IMR-90 (cell line): ENCODE measurements at regions not wholly inside any gene's neighbourhood (a gene's known extent, or its start where the extent isn't known, plus 50 kb on each side); places are given as distances from the start of the nearest gene placed in this dataset.
"Not testable (repeated sequence)": the region's sequence is repeated elsewhere in the genome, so short reads cannot be mapped to it uniquely, and the experiment has no call there.

ENCODE experiments used
- ATAC-seq: fragments of 200-7000 bp; cut with Tn5 transposase; 2 replicates; pipeline ENCODE4 v1.9.1; 2020; ENCODE audit warnings: low read depth, mild to moderate bottlenecking, moderate library complexity
- BruUV-seq: library from RNA; stranded (reverse); fragments of 400-500 nt; replicated peaks from 2 replicates; lab custom pipeline; 2021; lab: Mats Ljungman, UMichigan
- CTCF ChIA-PET: fragments of 300-600 bp; formaldehyde crosslinking; extraction: SDS; loops from one replicate; lab custom pipeline; 2021; ENCODE audit warnings: antibody characterized with exemption; lab: Yijun Ruan, JAX
- POLR2A ChIA-PET: fragments of 300-600 bp; sonication (Branson Sonifier 250); formaldehyde crosslinking; loops from one replicate; lab custom pipeline; 2022; ENCODE audit warnings: antibody characterized with exemption; ENCODE audit not compliant: unreplicated experiment; lab: Charles Lee
- DNase-seq: peaks from one replicate; pipeline ENCODE4 v3.0.0; 2013
- H2AFZ ChIP-seq: replicated peaks from 2 replicates; pipeline ENCODE3; 2013; ENCODE audit warnings: low read length, mild to moderate bottlenecking; ENCODE audit not compliant: poor library complexity
- H2AK5ac ChIP-seq: 2 replicates; pipeline ENCODE4 v1.6.1; 2013; ENCODE audit warnings: low read depth, low read length, inconsistent platforms
- H2AK9ac ChIP-seq: replicated peaks from 2 replicates; pipeline ENCODE3; 2013; ENCODE audit warnings: mild to moderate bottlenecking, low read depth, low read length, moderate library complexity; ENCODE audit not compliant: poor library complexity
- H2BK120ac ChIP-seq: 2 replicates; pipeline ENCODE4 v1.6.1; 2013; ENCODE audit warnings: low read depth, low read length, inconsistent platforms
- H2BK15ac ChIP-seq: 3 replicates; pipeline ENCODE4 v1.6.1; 2013; ENCODE audit warnings: low read depth, low read length, inconsistent platforms
- H2BK20ac ChIP-seq: 2 replicates; pipeline ENCODE4 v1.6.1; 2013; ENCODE audit warnings: low read depth, mild to moderate bottlenecking, inconsistent platforms, low read length, moderate library complexity
- H2BK5ac ChIP-seq: 2 replicates; pipeline ENCODE4 v1.6.1; 2013; ENCODE audit warnings: mild to moderate bottlenecking, low read depth, low read length, inconsistent platforms; ENCODE audit not compliant: poor library complexity, severe bottlenecking
- H3K14ac ChIP-seq: replicated peaks from 2 replicates; pipeline ENCODE4 v1.6.1; 2013; ENCODE audit warnings: low read depth, low read length, inconsistent platforms
- H3K18ac ChIP-seq: 2 replicates; pipeline ENCODE4 v1.6.1; 2013; ENCODE audit warnings: low read depth, low read length, control low read depth
- H3K23ac ChIP-seq: 2 replicates; pipeline ENCODE4 v1.6.1; 2013; ENCODE audit warnings: low read depth, low read length, inconsistent platforms
- H3K27ac ChIP-seq: 2 replicates; pipeline ENCODE4 v1.5.1; 2013; ENCODE audit warnings: mild to moderate bottlenecking, control low read depth, low read length; ENCODE audit not compliant: insufficient read depth
- H3K27me3 ChIP-seq: 2 replicates; pipeline ENCODE4 v1.6.1; 2013; ENCODE audit warnings: low read length; ENCODE audit not compliant: control insufficient read depth, insufficient read depth
- H3K36me3 ChIP-seq: 2 replicates; pipeline ENCODE4 v1.6.1; 2013; ENCODE audit warnings: low read length, mixed read lengths; ENCODE audit not compliant: control insufficient read depth, insufficient read depth
- H3K4ac ChIP-seq: 2 replicates; pipeline ENCODE4 v1.6.1; 2013; ENCODE audit warnings: low read depth, low read length, inconsistent platforms
- H3K4me1 ChIP-seq: 2 replicates; pipeline ENCODE4 v1.6.1; 2013; ENCODE audit warnings: low read length, mixed read lengths; ENCODE audit not compliant: control insufficient read depth, insufficient read depth
- H3K4me2 ChIP-seq: 2 replicates; pipeline ENCODE4 v1.6.1; 2013; ENCODE audit warnings: low read depth, mild to moderate bottlenecking, control low read depth, low read length, moderate library complexity
- H3K4me3 ChIP-seq: 2 replicates; pipeline ENCODE4 v1.5.1; 2013; ENCODE audit warnings: low read depth, mild to moderate bottlenecking, control low read depth, low read length, moderate library complexity; ENCODE audit not compliant: insufficient read depth
- H3K56ac ChIP-seq: 2 replicates; pipeline ENCODE4 v1.6.1; 2013; ENCODE audit warnings: low read length, inconsistent platforms; ENCODE audit not compliant: insufficient read depth; ENCODE audit errors: extremely low read depth
- H3K79me1 ChIP-seq, 2 experiments: 2 replicates each; pipeline ENCODE4 v1.6.1; 2013; ENCODE audit warnings: low read length in 2 of 2, inconsistent platforms in 1 of 2, low read depth in 1 of 2
- H3K9ac ChIP-seq: 2 replicates; pipeline ENCODE4 v1.6.1; 2013; ENCODE audit warnings: low read depth, low read length, control low read depth
- H3K9me1 ChIP-seq: 2 replicates; pipeline ENCODE4 v1.6.1; 2013; ENCODE audit warnings: low read length, inconsistent platforms; ENCODE audit not compliant: insufficient read depth
- H3K9me3 ChIP-seq: 2 replicates; pipeline ENCODE4 v1.6.1; 2013; ENCODE audit warnings: low read length; ENCODE audit not compliant: control insufficient read depth, insufficient read depth
- H4K20me1 ChIP-seq: 2 replicates; pipeline ENCODE4 v1.6.1; 2013; ENCODE audit warnings: low read length, inconsistent platforms; ENCODE audit not compliant: insufficient read depth
- H4K5ac ChIP-seq: 2 replicates; pipeline ENCODE4 v1.6.1; 2013; ENCODE audit warnings: mild to moderate bottlenecking, low read depth, low read length, control low read depth
- H4K8ac ChIP-seq, 2 experiments: 2 replicates each; pipeline ENCODE4 v1.6.1; 2013; ENCODE audit warnings: low read depth in 2 of 2, low read length in 2 of 2, control low read depth in 1 of 2, inconsistent platforms in 1 of 2
- H4K91ac ChIP-seq: 2 replicates; pipeline ENCODE4 v1.6.1; 2013; ENCODE audit warnings: low read depth, low read length, inconsistent platforms; ENCODE audit not compliant: insufficient read depth
- BHLHE40 ChIP-seq: fragments of 150-350 bp; IDR thresholded peaks from 2 replicates; pipeline ENCODE4 v1.6.1; 2016; ENCODE audit warnings: mild to moderate bottlenecking, low read depth, low read length
- CEBPB ChIP-seq: IDR thresholded peaks from 2 replicates; pipeline ENCODE4 v1.6.1; 2012; ENCODE audit warnings: low read depth, low read length, improper control_type of control experiment
- CHD1 ChIP-seq: IDR thresholded peaks from 2 replicates; pipeline ENCODE4 v1.6.1; 2012; ENCODE audit warnings: low read depth, low read length, improper control_type of control experiment
- MAFK ChIP-seq: IDR thresholded peaks from 2 replicates; pipeline ENCODE4 v1.6.1; 2012; ENCODE audit warnings: low read depth, low read length, improper control_type of control experiment
- MXI1 ChIP-seq: IDR thresholded peaks from 2 replicates; pipeline ENCODE4 v1.6.1; 2012; ENCODE audit warnings: low read depth, mild to moderate bottlenecking, low read length, moderate library complexity, borderline replicate concordance
- NFE2L2 ChIP-seq: fragments of 150-350 bp; IDR thresholded peaks from 2 replicates; pipeline ENCODE4 v1.6.1; 2016; ENCODE audit warnings: low read depth, mild to moderate bottlenecking, low read length
- RFX5 ChIP-seq: IDR thresholded peaks from 2 replicates; pipeline ENCODE4 v1.8.0; 2012; ENCODE audit warnings: low read depth, mild to moderate bottlenecking, low read length, moderate library complexity
- SMC3 ChIP-seq: fragments of 150-350 bp; IDR thresholded peaks from 2 replicates; pipeline ENCODE4 v1.6.1; 2016; ENCODE audit warnings: low read depth, mild to moderate bottlenecking, antibody characterized with exemption, low read length, moderate library complexity
- WGBS, 2 experiments: methylation state at CpG; one replicate each; pipeline versions ENCODE4 v1.1.5 to v1.1.7; 2013; ENCODE audit warnings: missing lambda C conversion rate in 2 of 2; ENCODE audit not compliant: insufficient read length in 1 of 2; ENCODE audit errors: extremely low coverage in 2 of 2; 5-methylcytosine and 5-hydroxymethylcytosine counted together
- dilution Hi-C: fragments of 300-500 bp; cut with HindIII; formaldehyde crosslinking; loops from one replicate; pipeline ENCODE4 v1.14.3; 2018; ENCODE audit warnings: low sequenced_read_pairs; ENCODE audit not compliant: unreplicated experiment
- in situ Hi-C: fragments of 300-500 bp; cut with MboI; formaldehyde crosslinking; loops from 3 replicates; pipeline ENCODE4 v1.14.3; 2019; ENCODE audit warnings: low sequenced_read_pairs, inconsistent platforms, mixed read lengths
- intact Hi-C: fragments of 100-400 bp; cut with micrococcal nuclease; formaldehyde crosslinking; loops from 2 replicates; pipeline ENCODE4 v1.10.0; 2022
- TF ChIP-seq, protein P1 (sequence below): conservative IDR thresholded peaks from 2 replicates; pipeline ENCODE4 v1.5.1; 2012; ENCODE audit warnings: mild to moderate bottlenecking, low read depth, low read length, improper control_type of control experiment

DNA sequence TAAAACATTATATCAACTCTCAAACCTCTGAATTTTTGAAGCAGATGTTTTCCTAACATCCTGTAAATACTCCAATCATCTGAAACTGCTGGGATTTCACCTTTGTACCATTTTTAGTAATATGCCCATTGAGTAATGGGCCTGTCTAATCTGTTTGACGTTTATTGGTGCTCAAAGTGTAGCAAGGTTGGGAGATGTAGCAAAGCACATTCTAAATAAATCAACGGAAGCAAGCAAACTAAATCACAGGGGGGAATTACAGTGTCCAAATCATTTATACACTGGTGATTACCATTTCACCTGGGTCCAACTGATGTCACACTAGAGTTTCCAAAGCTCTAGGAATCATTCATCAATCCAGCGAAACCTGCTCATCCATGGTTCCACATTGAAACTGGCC, 518.7 kb upstream of the TBL1XR1 start:
- H4K5ac ChIP-seq, result no peak overlapping the region
- ATAC-seq, result no peak
- H3K9me3 ChIP-seq, result no peaks in the 10 kb centered on the region
- H2AK5ac ChIP-seq, result no peak overlapping the region
- no peak overlapping the region for H2BK15ac ChIP-seq
- no peaks in the 10 kb centered on the region for H3K79me1 ChIP-seq
- H2BK20ac ChIP-seq, result no peak overlapping the region
- TF ChIP-seq RFX5 (no peak), MAFK (no peak), CHD1 (no peak), MXI1 (no peak), BHLHE40 (no peak), NFE2L2 (no peak), SMC3 (no peak), CEBPB (no peak)
- TF ChIP-seq, protein P1, sequence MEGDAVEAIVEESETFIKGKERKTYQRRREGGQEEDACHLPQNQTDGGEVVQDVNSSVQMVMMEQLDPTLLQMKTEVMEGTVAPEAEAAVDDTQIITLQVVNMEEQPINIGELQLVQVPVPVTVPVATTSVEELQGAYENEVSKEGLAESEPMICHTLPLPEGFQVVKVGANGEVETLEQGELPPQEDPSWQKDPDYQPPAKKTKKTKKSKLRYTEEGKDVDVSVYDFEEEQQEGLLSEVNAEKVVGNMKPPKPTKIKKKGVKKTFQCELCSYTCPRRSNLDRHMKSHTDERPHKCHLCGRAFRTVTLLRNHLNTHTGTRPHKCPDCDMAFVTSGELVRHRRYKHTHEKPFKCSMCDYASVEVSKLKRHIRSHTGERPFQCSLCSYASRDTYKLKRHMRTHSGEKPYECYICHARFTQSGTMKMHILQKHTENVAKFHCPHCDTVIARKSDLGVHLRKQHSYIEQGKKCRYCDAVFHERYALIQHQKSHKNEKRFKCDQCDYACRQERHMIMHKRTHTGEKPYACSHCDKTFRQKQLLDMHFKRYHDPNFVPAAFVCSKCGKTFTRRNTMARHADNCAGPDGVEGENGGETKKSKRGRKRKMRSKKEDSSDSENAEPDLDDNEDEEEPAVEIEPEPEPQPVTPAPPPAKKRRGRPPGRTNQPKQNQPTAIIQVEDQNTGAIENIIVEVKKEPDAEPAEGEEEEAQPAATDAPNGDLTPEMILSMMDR, result no peak
- no peak overlapping the region for H3K9ac ChIP-seq
- H3K18ac ChIP-seq, result no peak overlapping the region
- no peaks in the 10 kb centered on the region for H3K27me3 ChIP-seq
- no peak overlapping the region for H3K56ac ChIP-seq
- dilution Hi-C loops, result no loop called here
- H3K23ac ChIP-seq, result no peak overlapping the region
- no peaks in the 10 kb centered on the region for H3K9me1 ChIP-seq
- H4K8ac ChIP-seq, result no peak overlapping the region
- H3K14ac ChIP-seq, result no peak overlapping the region
- ChIA-PET CTCF (no interaction called here), POLR2A (no interaction called here)
- H2AFZ ChIP-seq, result no peak overlapping the region
- WGBS, 2 experiments, result no CpG with 5 or more reads among the region's 3 CpGs
- in situ Hi-C loops, result no loop called here
- no peak overlapping the region for H3K27ac ChIP-seq
- no peak for DNase-seq
- intact Hi-C loops, result no loop called here
- no peaks in the 10 kb centered on the region for H3K36me3 ChIP-seq
- H4K20me1 ChIP-seq, result no peaks in the 10 kb centered on the region
- no peak overlapping the region for H4K91ac ChIP-seq
- no peak overlapping the region for H2AK9ac ChIP-seq
- no peak overlapping the region for H3K4me2 ChIP-seq
- peaks cover 2% of the 10 kb centered on the region for H3K4me1 ChIP-seq
- no TSS peak for BruUV-seq
- no peak overlapping the region for H2BK120ac ChIP-seq
- no peak overlapping the region for H2BK5ac ChIP-seq
- no peak overlapping the region for H3K4me3 ChIP-seq
- H3K4ac ChIP-seq, result no peak overlapping the region

DNA sequence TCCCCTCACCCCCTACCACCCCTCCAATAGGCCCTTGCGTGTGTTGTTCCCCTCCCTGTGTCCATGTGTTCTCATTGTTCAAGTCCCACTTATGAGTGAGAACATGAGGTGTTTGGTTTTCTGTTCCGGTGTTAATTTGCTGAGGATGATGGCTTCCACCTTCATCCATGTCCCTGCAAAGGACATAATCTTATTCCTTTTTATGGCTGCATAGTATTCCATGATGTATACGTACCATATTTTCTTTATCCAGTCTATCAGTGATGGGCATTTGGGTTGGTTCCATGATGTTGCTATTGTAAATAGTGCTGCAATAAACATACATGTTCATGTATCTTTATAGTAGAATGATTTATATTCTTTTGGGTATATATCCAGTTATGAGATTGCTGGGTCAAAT, 523.6 kb upstream of the TBL1XR1 start:
- H3K36me3 ChIP-seq, H3K56ac ChIP-seq, H3K9me3 ChIP-seq, H2AFZ ChIP-seq, H2AK9ac ChIP-seq, H2BK20ac ChIP-seq, H3K79me1 ChIP-seq, H3K27ac ChIP-seq, H3K4me2 ChIP-seq, H2AK5ac ChIP-seq, DNase-seq, dilution Hi-C loops, H3K27me3 ChIP-seq, intact Hi-C loops, H3K4me1 ChIP-seq, H3K9ac ChIP-seq, H4K20me1 ChIP-seq, H2BK120ac ChIP-seq, H2BK5ac ChIP-seq, H4K5ac ChIP-seq, H3K18ac ChIP-seq, BruUV-seq, H4K91ac ChIP-seq, H2BK15ac ChIP-seq, H4K8ac ChIP-seq, in situ Hi-C loops, H3K14ac ChIP-seq, POLR2A ChIA-PET, H3K23ac ChIP-seq, H3K9me1 ChIP-seq, H3K4me3 ChIP-seq, H3K4ac ChIP-seq, ATAC-seq: not testable (repeated sequence)
- WGBS, 2 experiments, result no CpG with 5 or more reads among the region's 3 CpGs
- CTCF ChIA-PET, result interaction anchor here (0.6 kb wide), 1 partner anchor 603 kb away, joined by 5 read pairs; no protein-coding TSS in a partner anchor
